ENCODE measurements at regions not wholly inside any gene's neighbourhood (a gene's known extent, or its start where the extent isn't known, plus 50 kb on each side); places are given as distances from the start of the nearest gene placed in this dataset.

- Histone ChIP-seq H3K27me3 (ENCODE audit: control insufficient read depth, insufficient read depth, low read length) (peaks cover 4% of the 10 kb centered on the region), H3K9me3 (ENCODE audit: control insufficient read depth, low read depth, low read length) (no peaks in the 10 kb centered on the region), H3K36me3 (ENCODE audit: control insufficient read depth, insufficient read depth, low read length) (no peaks in the 10 kb centered on the region), H3K27ac (ENCODE audit: low read length) (no peak overlapping the region), H3K4me3 (ENCODE audit: low read length) (no peak overlapping the region), H3K4me1 (ENCODE audit: control insufficient read depth, insufficient read depth, low read length) (no peaks in the 10 kb centered on the region)
- DNase-seq, result no peak
- WGBS (ENCODE audit: insufficient coverage, low lambda C conversion rate), result 80% methylated on average over 1 of the region's 8 CpGs
Observed at GRCh38 chr11:19605520-19606371, 106.9 kb upstream of the NAV2 start.

DNA sequence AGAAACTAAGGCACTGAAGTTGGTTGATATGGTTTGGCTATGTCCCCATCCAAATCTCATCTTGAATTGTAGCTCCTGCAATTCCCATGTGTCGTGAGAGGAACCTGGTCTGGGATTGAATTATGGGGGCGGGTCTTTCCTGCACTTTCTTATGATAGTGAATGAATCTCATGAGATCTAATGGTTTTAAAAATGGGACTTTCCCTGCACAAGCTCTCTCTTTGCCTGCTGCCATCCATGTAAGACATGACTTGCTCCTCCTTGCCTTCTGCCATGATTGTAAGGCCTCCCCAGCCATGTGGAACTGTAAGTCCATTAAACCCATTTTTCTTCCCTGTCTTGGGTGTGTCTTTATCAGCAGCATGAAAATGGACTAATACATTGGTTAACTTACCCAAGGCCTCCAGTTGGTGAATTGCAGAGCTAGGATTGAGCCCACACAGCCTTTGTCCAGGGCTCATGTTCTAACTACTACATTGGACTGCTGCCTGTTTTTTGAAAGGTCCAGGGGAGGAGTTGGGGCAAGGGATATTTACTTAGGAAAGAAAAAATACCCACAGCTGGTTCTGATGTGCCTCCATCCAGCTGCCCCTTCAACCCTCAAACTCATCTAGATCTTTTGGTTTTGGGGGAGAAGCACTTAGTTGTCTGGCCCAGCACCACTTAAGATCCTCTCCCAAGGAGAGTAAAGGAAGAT, 107.8 kb upstream of the NAV2 start:
- Histone ChIP-seq H3K9me3 (ENCODE audit: control insufficient read depth, low read depth, low read length) (no peaks in the 10 kb centered on the region), H3K36me3 (ENCODE audit: control insufficient read depth, insufficient read depth, low read length) (no peaks in the 10 kb centered on the region), H3K27ac (ENCODE audit: low read length) (no peak overlapping the region), H3K27me3 (ENCODE audit: control insufficient read depth, insufficient read depth, low read length) (peaks cover 4% of the 10 kb centered on the region), H3K4me1 (ENCODE audit: control insufficient read depth, insufficient read depth, low read length) (no peaks in the 10 kb centered on the region), H3K4me3 (ENCODE audit: low read length) (no peak overlapping the region)
- WGBS (ENCODE audit: insufficient coverage, low lambda C conversion rate), result no CpG with 5 or more reads among the region's 2 CpGs
- no peak for DNase-seq

- H3K27me3 ChIP-seq (ENCODE audit: control insufficient read depth, insufficient read depth, low read length), result peaks cover 8% of the 10 kb centered on the region
- H3K9me3 ChIP-seq (ENCODE audit: control insufficient read depth, low read depth, low read length), result no peaks in the 10 kb centered on the region
- 88% methylated on average over 1 of the region's 2 CpGs for WGBS (ENCODE audit: insufficient coverage, low lambda C conversion rate)
- no peak overlapping the region for H3K4me3 ChIP-seq (ENCODE audit: low read length)
- no peaks in the 10 kb centered on the region for H3K4me1 ChIP-seq (ENCODE audit: control insufficient read depth, insufficient read depth, low read length)
- no peak overlapping the region for H3K27ac ChIP-seq (ENCODE audit: low read length)
- H3K36me3 ChIP-seq (ENCODE audit: control insufficient read depth, insufficient read depth, low read length), result no peaks in the 10 kb centered on the region
- no peak for DNase-seq
Observed at GRCh38 chr11:19603771-19604170, 108.9 kb upstream of the NAV2 start.

DNA sequence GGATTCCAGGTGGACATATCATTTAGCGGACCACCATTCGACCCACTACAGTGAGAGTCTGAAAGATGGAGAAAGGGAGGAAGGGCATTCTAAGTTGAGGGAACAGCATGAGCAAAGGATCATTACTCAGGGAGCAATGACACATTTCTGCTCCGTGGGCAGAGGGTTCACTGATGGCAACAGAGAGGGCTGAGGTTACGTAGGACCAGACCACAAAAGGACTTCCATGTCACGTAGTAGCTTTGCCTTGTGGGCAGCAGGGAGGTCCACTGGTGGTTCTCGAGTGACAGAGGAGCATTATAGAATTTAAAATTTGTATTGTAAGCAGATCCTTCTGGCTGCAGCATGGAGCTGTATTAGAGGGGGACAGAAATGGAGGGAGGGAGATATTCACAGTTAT, 109.7 kb upstream of the NAV2 start:
- no CpG with 5 or more reads among the region's 6 CpGs for WGBS (ENCODE audit: insufficient coverage, low lambda C conversion rate)
- no peak overlapping the region for H3K4me3 ChIP-seq (ENCODE audit: low read length)
- H3K36me3 ChIP-seq (ENCODE audit: control insufficient read depth, insufficient read depth, low read length), result no peaks in the 10 kb centered on the region
- no peaks in the 10 kb centered on the region for H3K9me3 ChIP-seq (ENCODE audit: control insufficient read depth, low read depth, low read length)
- H3K27ac ChIP-seq (ENCODE audit: low read length), result no peak overlapping the region
- no peaks in the 10 kb centered on the region for H3K4me1 ChIP-seq (ENCODE audit: control insufficient read depth, insufficient read depth, low read length)
- DNase-seq, result no peak
- peaks cover 8% of the 10 kb centered on the region for H3K27me3 ChIP-seq (ENCODE audit: control insufficient read depth, insufficient read depth, low read length)

DNA sequence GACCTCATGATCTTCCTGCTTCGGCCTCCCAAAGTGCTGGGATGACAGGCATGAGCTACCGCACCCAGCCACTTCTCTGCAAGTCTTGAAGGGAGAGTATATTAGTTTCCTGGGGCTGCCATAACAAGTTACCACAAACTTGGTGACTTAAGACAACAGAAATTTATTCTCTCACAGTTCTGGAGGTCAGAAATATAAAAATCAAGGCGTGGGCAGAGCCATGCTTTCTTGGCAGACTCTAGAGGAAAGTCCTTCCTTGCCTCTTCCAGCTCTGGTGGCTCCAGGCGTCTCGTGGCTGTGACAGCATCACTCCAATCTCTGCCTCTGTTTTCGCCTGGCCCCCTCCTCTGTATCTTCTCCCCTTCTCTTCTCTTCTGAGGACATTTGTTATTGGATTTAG, 110.2 kb upstream of the NAV2 start:
- WGBS (ENCODE audit: insufficient coverage, low lambda C conversion rate), result no CpG with 5 or more reads among the region's 6 CpGs
- no peak for DNase-seq
- H3K4me3 ChIP-seq (ENCODE audit: low read length), result no peak overlapping the region
- H3K4me1 ChIP-seq (ENCODE audit: control insufficient read depth, insufficient read depth, low read length), result no peaks in the 10 kb centered on the region
- H3K9me3 ChIP-seq (ENCODE audit: control insufficient read depth, low read depth, low read length), result no peaks in the 10 kb centered on the region
- H3K27me3 ChIP-seq (ENCODE audit: control insufficient read depth, insufficient read depth, low read length), result peaks cover 8% of the 10 kb centered on the region
- no peaks in the 10 kb centered on the region for H3K36me3 ChIP-seq (ENCODE audit: control insufficient read depth, insufficient read depth, low read length)
- H3K27ac ChIP-seq (ENCODE audit: low read length), result no peak overlapping the region

DNA sequence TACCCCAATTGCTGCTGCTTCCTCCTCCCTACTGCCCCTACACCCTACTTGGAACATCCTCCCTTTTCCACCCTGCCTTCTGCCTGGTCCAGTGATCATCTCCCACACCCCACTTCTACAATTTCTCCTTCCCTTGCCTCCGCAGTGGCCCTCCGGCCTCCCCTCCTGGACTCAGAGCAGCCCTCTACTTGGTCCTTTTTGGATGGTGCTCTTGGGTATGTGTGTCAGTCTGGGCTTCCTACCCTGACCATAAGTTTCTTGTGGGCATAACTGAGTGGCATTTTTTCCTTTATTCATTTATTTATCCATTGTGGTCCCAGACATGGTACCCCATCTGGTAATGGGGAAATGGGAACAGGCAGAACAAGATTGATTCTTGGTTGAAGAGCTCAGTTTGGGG, 111.4 kb upstream of the NAV2 start:
- DNase-seq, result no peak
- no peaks in the 10 kb centered on the region for H3K9me3 ChIP-seq (ENCODE audit: control insufficient read depth, low read depth, low read length)
- H3K36me3 ChIP-seq (ENCODE audit: control insufficient read depth, insufficient read depth, low read length), result no peaks in the 10 kb centered on the region
- WGBS (ENCODE audit: insufficient coverage, low lambda C conversion rate), result no CpG with 5 or more reads among the region's 2 CpGs
- no peaks in the 10 kb centered on the region for H3K4me1 ChIP-seq (ENCODE audit: control insufficient read depth, insufficient read depth, low read length)
- no peak overlapping the region for H3K27ac ChIP-seq (ENCODE audit: low read length)
- H3K27me3 ChIP-seq (ENCODE audit: control insufficient read depth, insufficient read depth, low read length), result peaks cover 8% of the 10 kb centered on the region
- H3K4me3 ChIP-seq (ENCODE audit: low read length), result no peak overlapping the region

- Histone ChIP-seq H3K9me3 (ENCODE audit: control insufficient read depth, low read depth, low read length) (no peaks in the 10 kb centered on the region), H3K27ac (ENCODE audit: low read length) (no peak overlapping the region), H3K4me3 (ENCODE audit: low read length) (no peak overlapping the region), H3K4me1 (ENCODE audit: control insufficient read depth, insufficient read depth, low read length) (no peaks in the 10 kb centered on the region), H3K27me3 (ENCODE audit: control insufficient read depth, insufficient read depth, low read length) (peaks cover 8% of the 10 kb centered on the region), H3K36me3 (ENCODE audit: control insufficient read depth, insufficient read depth, low read length) (no peaks in the 10 kb centered on the region)
- no peak for DNase-seq
- WGBS (ENCODE audit: insufficient coverage, low lambda C conversion rate), result no CpG with 5 or more reads among the region's 4 CpGs
Observed at GRCh38 chr11:19599681-19600080, 113.0 kb upstream of the NAV2 start.

- 100% methylated on average over 2 of the region's 4 CpGs for WGBS (ENCODE audit: insufficient coverage, low lambda C conversion rate)
- Histone ChIP-seq H3K36me3 (ENCODE audit: control insufficient read depth, insufficient read depth, low read length) (no peaks in the 10 kb centered on the region), H3K4me3 (ENCODE audit: low read length) (no peak overlapping the region), H3K27me3 (ENCODE audit: control insufficient read depth, insufficient read depth, low read length) (peaks cover 8% of the 10 kb centered on the region), H3K4me1 (ENCODE audit: control insufficient read depth, insufficient read depth, low read length) (no peaks in the 10 kb centered on the region), H3K27ac (ENCODE audit: low read length) (no peak overlapping the region), H3K9me3 (ENCODE audit: control insufficient read depth, low read depth, low read length) (no peaks in the 10 kb centered on the region)
- no peak for DNase-seq
Observed at GRCh38 chr11:19598876-19599486, 113.7 kb upstream of the NAV2 start.

- no peak overlapping the region for H3K4me3 ChIP-seq (ENCODE audit: low read length)
- H3K27ac ChIP-seq (ENCODE audit: low read length), result no peak overlapping the region
- H3K9me3 ChIP-seq (ENCODE audit: control insufficient read depth, low read depth, low read length), result no peaks in the 10 kb centered on the region
- no peak for DNase-seq
- peaks cover 8% of the 10 kb centered on the region for H3K27me3 ChIP-seq (ENCODE audit: control insufficient read depth, insufficient read depth, low read length)
- no peaks in the 10 kb centered on the region for H3K4me1 ChIP-seq (ENCODE audit: control insufficient read depth, insufficient read depth, low read length)
- no peaks in the 10 kb centered on the region for H3K36me3 ChIP-seq (ENCODE audit: control insufficient read depth, insufficient read depth, low read length)
- WGBS (ENCODE audit: insufficient coverage, low lambda C conversion rate), result no CpG with 5 or more reads among the region's 3 CpGs
Observed at GRCh38 chr11:19598456-19598855, 114.2 kb upstream of the NAV2 start.

- Histone ChIP-seq H3K4me1 (ENCODE audit: control insufficient read depth, insufficient read depth, low read length) (no peaks in the 10 kb centered on the region), H3K36me3 (ENCODE audit: control insufficient read depth, insufficient read depth, low read length) (no peaks in the 10 kb centered on the region), H3K27me3 (ENCODE audit: control insufficient read depth, insufficient read depth, low read length) (peaks cover 7% of the 10 kb centered on the region), H3K4me3 (ENCODE audit: low read length) (no peak overlapping the region), H3K9me3 (ENCODE audit: control insufficient read depth, low read depth, low read length) (no peaks in the 10 kb centered on the region), H3K27ac (ENCODE audit: low read length) (no peak overlapping the region)
- no peak for DNase-seq
- no CpG with 5 or more reads among the region's 5 CpGs for WGBS (ENCODE audit: insufficient coverage, low lambda C conversion rate)
Observed at GRCh38 chr11:19597876-19598275, 114.8 kb upstream of the NAV2 start.

Measured in large intestine (tissue), 3 donors.